Esophagus squamous epithelium (tissue), 5 donors: ENCODE measurements at regions not wholly inside any gene's neighbourhood (a gene's known extent, or its start where the extent isn't known, plus 50 kb on each side); places are given as distances from the start of the nearest gene placed in this dataset.
A peak's percentile ranks its signal among the peaks of the same experiment; 100 is the strongest.

Experiments used
- DNase-seq: peaks from one replicate; lab custom pipeline; 2025; lab: John Stamatoyannopoulos, UW
- H3K27ac ChIP-seq, 4 donors: fragments of 200-600 bp; sonication (generic); one replicate each; pipeline ENCODE4 v1.5.1; 2016 to 2019; ENCODE audit warnings: mild to moderate bottlenecking in 1 of 4
- H3K27me3 ChIP-seq, 4 donors: fragments of 200-600 bp; sonication (generic); 1 replicate in 3 of 4; 2 replicates in 1 of 4; pipeline versions ENCODE4 v1.5.1 to v1.6.0; 2017 to 2021; ENCODE audit warnings: antibody characterized with exemption in 1 of 4
- H3K36me3 ChIP-seq, 3 donors: fragments of 200-600 bp; sonication (generic); one replicate each; pipeline ENCODE4 v1.5.1; 2016 to 2019
- H3K4me1 ChIP-seq, 3 donors: fragments of 200-600 bp; sonication (generic); one replicate each; pipeline ENCODE4 v1.5.1; 2017 to 2019
- H3K4me3 ChIP-seq, 4 donors: fragments of 200-600 bp; sonication (generic); 1 replicate in 3 of 4; 2 replicates in 1 of 4; pipeline ENCODE4 v1.5.1; 2016 to 2019; ENCODE audit warnings: mild to moderate bottlenecking in 2 of 4, moderate library complexity in 1 of 4
- H3K9me3 ChIP-seq, 3 donors: fragments of 200-600 bp; sonication (generic); one replicate each; pipeline ENCODE4 v1.5.1; 2016 to 2019
- POLR2A ChIP-seq, 4 donors: fragments of 450-650 bp; IDR thresholded peaks; one replicate each; pipeline ENCODE4 v1.6.1; 2017; ENCODE audit warnings: antibody characterized with exemption in 4 of 4, mild to moderate bottlenecking in 4 of 4, moderate library complexity in 3 of 4
- WGBS, 2 donors: methylation state at CpG; one replicate each; pipeline ENCODE4 v1.1.5; 2018; 5-methylcytosine and 5-hydroxymethylcytosine counted together
- intact Hi-C: fragments of 100-400 bp; cut with DNase I; formaldehyde crosslinking; loops from one replicate; pipeline ENCODE4 v1.15.0; 2022
- TF ChIP-seq, protein P1 (sequence below), 6 experiments: fragments of 450-650 bp in 4 of 6; fragments of 200-600 bp in 2 of 6; sonication (generic) in 2 of 6; IDR thresholded peaks; one replicate each; pipeline ENCODE4 v1.5.1; 2016 to 2019; ENCODE audit warnings: antibody characterized with exemption in 6 of 6, mild to moderate bottlenecking in 4 of 6, moderate library complexity in 4 of 6
- donor health status: DM: yes; HTN: yes; CAD: no.

DNA sequence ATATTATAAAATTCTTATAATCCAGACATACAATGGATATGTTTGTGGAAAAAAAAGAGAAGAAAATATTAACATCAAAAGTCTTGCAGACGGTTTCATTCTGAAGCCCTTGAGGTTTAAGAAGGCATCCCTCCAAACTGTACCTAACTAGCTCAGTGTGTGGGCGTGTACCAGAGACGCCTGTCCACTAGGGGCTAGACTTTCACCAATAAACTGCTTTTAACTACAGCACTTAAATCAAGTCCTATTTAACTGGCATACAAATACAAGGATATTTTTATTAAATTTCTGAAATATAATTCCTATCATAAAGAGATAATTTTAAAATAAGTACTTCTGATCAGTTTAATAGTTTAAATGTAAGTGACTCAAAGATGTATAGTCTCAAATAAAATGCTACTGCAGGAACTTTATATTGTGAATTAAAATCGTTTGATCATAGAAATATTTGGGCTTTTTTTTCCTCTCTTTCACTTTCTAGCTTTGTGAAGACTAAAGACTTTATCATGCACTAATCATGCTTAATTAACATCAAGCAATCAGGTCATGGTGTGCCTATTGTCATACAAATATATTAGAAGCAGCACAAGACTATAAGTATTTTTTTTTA, 437.7 kb downstream of the SATB2 start:
- Histone ChIP-seq H3K36me3 (no peaks in the 10 kb centered on the region), H3K27ac (no peak overlapping the region), H3K9me3 (no peaks in the 10 kb centered on the region), H3K27me3 (no peaks in the 10 kb centered on the region), H3K4me1 (no peaks in the 10 kb centered on the region), H3K4me3 (no peak overlapping the region)
- no peak for TF ChIP-seq POLR2A (IDR thresholded peaks at IDR 0.05)
- TF ChIP-seq, protein P1, sequence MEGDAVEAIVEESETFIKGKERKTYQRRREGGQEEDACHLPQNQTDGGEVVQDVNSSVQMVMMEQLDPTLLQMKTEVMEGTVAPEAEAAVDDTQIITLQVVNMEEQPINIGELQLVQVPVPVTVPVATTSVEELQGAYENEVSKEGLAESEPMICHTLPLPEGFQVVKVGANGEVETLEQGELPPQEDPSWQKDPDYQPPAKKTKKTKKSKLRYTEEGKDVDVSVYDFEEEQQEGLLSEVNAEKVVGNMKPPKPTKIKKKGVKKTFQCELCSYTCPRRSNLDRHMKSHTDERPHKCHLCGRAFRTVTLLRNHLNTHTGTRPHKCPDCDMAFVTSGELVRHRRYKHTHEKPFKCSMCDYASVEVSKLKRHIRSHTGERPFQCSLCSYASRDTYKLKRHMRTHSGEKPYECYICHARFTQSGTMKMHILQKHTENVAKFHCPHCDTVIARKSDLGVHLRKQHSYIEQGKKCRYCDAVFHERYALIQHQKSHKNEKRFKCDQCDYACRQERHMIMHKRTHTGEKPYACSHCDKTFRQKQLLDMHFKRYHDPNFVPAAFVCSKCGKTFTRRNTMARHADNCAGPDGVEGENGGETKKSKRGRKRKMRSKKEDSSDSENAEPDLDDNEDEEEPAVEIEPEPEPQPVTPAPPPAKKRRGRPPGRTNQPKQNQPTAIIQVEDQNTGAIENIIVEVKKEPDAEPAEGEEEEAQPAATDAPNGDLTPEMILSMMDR (IDR thresholded peaks at IDR 0.05): peak in 1 of 6 experiments; percentile 8
- WGBS, 2 donors: 30 to 35% methylated on average over 4 of the region's 4 CpGs
- DNase-seq: no peak
- intact Hi-C loops: no loop called here

DNA sequence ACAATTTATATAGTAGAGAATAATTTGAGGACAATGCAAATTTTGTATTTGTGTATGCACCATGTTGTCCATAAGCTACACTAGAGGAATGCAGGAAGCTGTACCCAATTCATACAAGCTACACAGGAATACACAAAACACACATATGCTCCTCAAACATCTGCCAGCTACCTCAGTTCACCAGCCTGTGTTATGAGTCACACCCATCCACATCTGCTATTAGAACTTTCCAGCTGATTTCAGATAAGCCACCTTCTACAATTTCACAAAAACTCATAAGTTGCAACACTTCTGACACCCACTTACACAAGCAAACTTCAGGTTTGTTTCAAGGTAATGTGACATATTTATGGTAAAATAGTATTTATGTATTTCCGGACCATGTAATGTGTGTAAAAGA, 438.9 kb downstream of the SATB2 start:
- 0% methylated on average over 1 of the region's 1 CpG for WGBS, 2 donors
- Histone ChIP-seq H3K9me3 (no peaks in the 10 kb centered on the region), H3K27me3 (no peaks in the 10 kb centered on the region), H3K4me3 (no peak overlapping the region), H3K36me3 (no peaks in the 10 kb centered on the region), H3K27ac (no peak overlapping the region), H3K4me1 (no peaks in the 10 kb centered on the region)
- no peak for DNase-seq
- TF ChIP-seq, protein P1 (IDR thresholded peaks at IDR 0.05): no peak
- TF ChIP-seq POLR2A (IDR thresholded peaks at IDR 0.05): no peak
- intact Hi-C loops: no loop called here

DNA sequence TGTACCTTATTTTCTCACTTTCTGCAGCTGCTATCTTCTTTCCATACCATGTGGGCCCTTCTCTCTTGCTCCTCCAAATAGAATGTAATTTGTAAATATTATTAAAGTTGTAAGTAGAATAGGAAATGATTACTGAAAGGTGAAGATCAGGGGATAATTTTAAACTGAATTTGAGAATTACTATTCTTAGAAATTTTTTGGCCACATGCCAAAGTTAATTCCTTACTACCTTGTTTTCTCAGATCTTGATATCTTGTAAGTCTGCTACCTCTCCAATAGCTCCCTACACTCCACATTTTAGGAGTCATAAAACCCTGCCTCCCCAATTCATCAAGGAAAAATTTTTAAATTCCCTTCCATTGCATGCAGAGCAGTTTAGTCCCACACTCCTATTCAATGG, 442.7 kb downstream of the SATB2 start:
- DNase-seq: no peak
- Histone ChIP-seq H3K4me1 (no peaks in the 10 kb centered on the region), H3K4me3 (no peak overlapping the region), H3K27ac (no peak overlapping the region), H3K27me3 (no peaks in the 10 kb centered on the region), H3K36me3 (no peaks in the 10 kb centered on the region), H3K9me3 (peaks cover 0 to 12% (median 9%) of the 10 kb centered on the region in 3 donors)
- no peak for TF ChIP-seq POLR2A (IDR thresholded peaks at IDR 0.05)
- TF ChIP-seq, protein P1 (IDR thresholded peaks at IDR 0.05): no peak
- intact Hi-C loops: no loop called here

DNA sequence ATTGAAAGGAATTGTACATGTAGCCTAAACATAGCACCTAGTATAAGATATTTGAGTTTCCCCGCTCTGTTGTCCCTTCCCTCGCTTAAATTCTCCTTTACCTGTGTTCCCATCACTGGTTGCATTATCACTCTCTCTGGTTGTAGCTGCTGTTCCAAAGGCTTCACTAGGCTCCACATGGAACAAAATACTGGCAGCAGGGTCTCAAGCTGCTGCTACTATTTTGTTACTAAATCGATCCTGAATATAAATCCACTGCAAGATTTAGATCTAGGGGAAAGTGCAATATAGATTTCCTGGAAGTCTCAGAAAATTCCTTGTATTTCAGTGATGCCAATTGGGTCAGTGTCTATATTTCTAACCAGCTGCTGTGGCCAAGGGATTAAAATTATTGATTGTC, 443.5 kb downstream of the SATB2 start:
- Histone ChIP-seq H3K27me3 (no peaks in the 10 kb centered on the region), H3K36me3 (no peaks in the 10 kb centered on the region), H3K4me1 (no peaks in the 10 kb centered on the region), H3K4me3 (no peak overlapping the region), H3K9me3 (peaks cover 0 to 12% (median 9%) of the 10 kb centered on the region in 3 donors), H3K27ac (no peak overlapping the region)
- no peak for TF ChIP-seq POLR2A (IDR thresholded peaks at IDR 0.05)
- TF ChIP-seq, protein P1 (IDR thresholded peaks at IDR 0.05): no peak
- intact Hi-C loops: no loop called here
- 85 to 93% methylated on average over 3 of the region's 3 CpGs for WGBS, 2 donors
- no peak for DNase-seq

DNA sequence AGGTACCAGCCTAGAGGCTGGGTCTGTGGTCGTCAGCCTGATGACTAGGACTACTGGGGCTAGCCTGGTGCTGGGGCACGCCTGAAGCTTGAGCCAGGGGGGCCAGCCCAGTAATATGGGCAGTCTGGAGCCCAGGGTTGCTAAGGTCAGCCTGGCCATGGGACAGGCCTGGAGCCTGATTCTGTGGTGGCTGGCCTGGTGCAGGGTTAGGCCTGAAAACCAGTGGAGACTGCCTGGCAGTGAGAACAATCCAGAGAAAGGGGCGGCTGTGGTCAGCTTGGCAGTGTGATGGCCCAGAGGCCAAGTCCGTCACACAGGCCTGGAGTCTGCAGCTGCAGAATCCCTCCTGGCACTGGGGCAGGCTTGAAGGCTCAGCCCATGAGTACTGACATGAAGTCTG, 445.8 kb downstream of the SATB2 start:
- peaks cover 0 to 17% (median 12%) of the 10 kb centered on the region in 3 donors for H3K9me3 ChIP-seq
- no peaks in the 10 kb centered on the region for H3K4me1 ChIP-seq
- TF ChIP-seq, protein P1 (IDR thresholded peaks at IDR 0.05): no peak
- TF ChIP-seq POLR2A (IDR thresholded peaks at IDR 0.05): no peak
- intact Hi-C loops: no loop called here
- DNase-seq: no peak
- H3K4me3 ChIP-seq: no peak overlapping the region
- 79% methylated on average over 3 of the region's 4 CpGs; no CpG with 5 or more reads in 1 of the 2 donors for WGBS, 2 donors
- no peak overlapping the region for H3K27ac ChIP-seq
- H3K27me3 ChIP-seq: no peaks in the 10 kb centered on the region
- no peaks in the 10 kb centered on the region for H3K36me3 ChIP-seq
